KMS-11 (cell line): ENCODE measurements at regions not wholly inside any gene's neighbourhood (a gene's known extent, or its start where the extent isn't known, plus 50 kb on each side); places are given as distances from the start of the nearest gene placed in this dataset.

Experiments
- H2AFZ ChIP-seq: fragments of 200-600 bp; sonication (generic); 2 replicates; pipeline ENCODE4 v1.6.1; 2016; ENCODE audit warnings: antibody characterized with exemption, mixed run types, low read depth
- H3K27ac ChIP-seq: fragments of 200-600 bp; sonication (generic); 2 replicates; pipeline ENCODE4 v1.6.1; 2016; ENCODE audit warnings: mild to moderate bottlenecking, mixed run types
- H3K27me3 ChIP-seq: fragments of 200-600 bp; sonication (generic); 2 replicates; pipeline ENCODE4 v1.6.1; 2017; ENCODE audit warnings: mild to moderate bottlenecking, low read depth, mixed run types, moderate library complexity; ENCODE audit not compliant: insufficient read depth
- H3K36me3 ChIP-seq: fragments of 200-600 bp; sonication (generic); 2 replicates; pipeline ENCODE4 v1.6.1; 2017; ENCODE audit warnings: mild to moderate bottlenecking, mixed run types; ENCODE audit not compliant: insufficient read depth
- H3K4me1 ChIP-seq: fragments of 200-600 bp; sonication (generic); 2 replicates; pipeline ENCODE4 v1.6.1; 2016; ENCODE audit warnings: mild to moderate bottlenecking, low read depth, mixed run types; ENCODE audit not compliant: poor library complexity, severe bottlenecking
- H3K4me2 ChIP-seq: fragments of 200-600 bp; sonication (generic); 2 replicates; pipeline ENCODE4 v1.7.0; 2016; ENCODE audit warnings: mild to moderate bottlenecking, mixed run types
- H3K4me3 ChIP-seq: fragments of 200-600 bp; sonication (generic); IDR thresholded peaks from 2 replicates; pipeline ENCODE4 v1.6.1; 2017; ENCODE audit warnings: low read depth, low read length, mixed read lengths; ENCODE audit not compliant: insufficient read depth
- H3K79me2 ChIP-seq: fragments of 200-600 bp; sonication (generic); 2 replicates; pipeline ENCODE4 v1.6.1; 2016; ENCODE audit warnings: low read depth, mixed run types; ENCODE audit not compliant: insufficient read depth
- H3K9ac ChIP-seq: fragments of 200-600 bp; sonication (generic); 2 replicates; pipeline ENCODE4 v1.6.1; 2016; ENCODE audit warnings: mild to moderate bottlenecking, mixed run types
- H4K20me1 ChIP-seq: fragments of 200-600 bp; sonication (generic); 2 replicates; pipeline ENCODE4 v1.6.1; 2016; ENCODE audit warnings: mild to moderate bottlenecking, mixed run types; ENCODE audit not compliant: insufficient read depth
- TF ChIP-seq, protein P1 (sequence below): fragments of 200-600 bp; sonication (generic); conservative IDR thresholded peaks from 2 replicates; pipeline ENCODE4 v1.6.1; 2017; ENCODE audit warnings: low read depth, mild to moderate bottlenecking, antibody characterized with exemption, low read length, moderate library complexity, mixed read lengths

DNA sequence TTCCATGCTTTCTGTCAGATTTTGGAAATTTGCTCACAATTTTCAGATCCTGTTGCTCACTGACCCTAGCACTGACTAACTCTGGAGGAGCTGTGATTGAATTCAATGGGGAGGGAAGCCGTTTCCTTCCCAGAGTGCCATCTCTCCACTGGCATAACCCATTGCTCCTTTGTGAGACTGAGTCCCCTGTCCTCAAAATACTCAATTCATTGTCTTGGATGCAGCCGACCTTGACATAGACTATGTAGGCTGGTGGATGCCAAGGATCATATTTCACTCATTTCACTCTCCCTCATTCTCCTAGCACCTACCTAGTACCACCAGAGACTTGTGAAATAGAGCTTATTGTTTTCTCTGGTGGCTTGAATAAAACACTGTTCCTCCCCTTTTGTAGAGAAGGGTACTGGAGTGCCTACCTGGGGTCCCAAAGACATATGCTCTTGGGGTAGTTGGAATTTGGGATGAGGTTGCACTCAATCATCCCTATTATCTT is 511.3 kb upstream of the ZMIZ1 start:
- Histone ChIP-seq H4K20me1 (no peaks in the 10 kb centered on the region), H3K27me3 (no peaks in the 10 kb centered on the region), H3K27ac (no peak overlapping the region), H3K9ac (no peak overlapping the region), H2AFZ (no peak overlapping the region), H3K79me2 (no peaks in the 10 kb centered on the region), H3K4me3 (no peak overlapping the region), H3K4me1 (no peaks in the 10 kb centered on the region), H3K4me2 (no peak overlapping the region), H3K36me3 (no peaks in the 10 kb centered on the region)
- TF ChIP-seq, protein P1, sequence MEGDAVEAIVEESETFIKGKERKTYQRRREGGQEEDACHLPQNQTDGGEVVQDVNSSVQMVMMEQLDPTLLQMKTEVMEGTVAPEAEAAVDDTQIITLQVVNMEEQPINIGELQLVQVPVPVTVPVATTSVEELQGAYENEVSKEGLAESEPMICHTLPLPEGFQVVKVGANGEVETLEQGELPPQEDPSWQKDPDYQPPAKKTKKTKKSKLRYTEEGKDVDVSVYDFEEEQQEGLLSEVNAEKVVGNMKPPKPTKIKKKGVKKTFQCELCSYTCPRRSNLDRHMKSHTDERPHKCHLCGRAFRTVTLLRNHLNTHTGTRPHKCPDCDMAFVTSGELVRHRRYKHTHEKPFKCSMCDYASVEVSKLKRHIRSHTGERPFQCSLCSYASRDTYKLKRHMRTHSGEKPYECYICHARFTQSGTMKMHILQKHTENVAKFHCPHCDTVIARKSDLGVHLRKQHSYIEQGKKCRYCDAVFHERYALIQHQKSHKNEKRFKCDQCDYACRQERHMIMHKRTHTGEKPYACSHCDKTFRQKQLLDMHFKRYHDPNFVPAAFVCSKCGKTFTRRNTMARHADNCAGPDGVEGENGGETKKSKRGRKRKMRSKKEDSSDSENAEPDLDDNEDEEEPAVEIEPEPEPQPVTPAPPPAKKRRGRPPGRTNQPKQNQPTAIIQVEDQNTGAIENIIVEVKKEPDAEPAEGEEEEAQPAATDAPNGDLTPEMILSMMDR, result no peak

DNA sequence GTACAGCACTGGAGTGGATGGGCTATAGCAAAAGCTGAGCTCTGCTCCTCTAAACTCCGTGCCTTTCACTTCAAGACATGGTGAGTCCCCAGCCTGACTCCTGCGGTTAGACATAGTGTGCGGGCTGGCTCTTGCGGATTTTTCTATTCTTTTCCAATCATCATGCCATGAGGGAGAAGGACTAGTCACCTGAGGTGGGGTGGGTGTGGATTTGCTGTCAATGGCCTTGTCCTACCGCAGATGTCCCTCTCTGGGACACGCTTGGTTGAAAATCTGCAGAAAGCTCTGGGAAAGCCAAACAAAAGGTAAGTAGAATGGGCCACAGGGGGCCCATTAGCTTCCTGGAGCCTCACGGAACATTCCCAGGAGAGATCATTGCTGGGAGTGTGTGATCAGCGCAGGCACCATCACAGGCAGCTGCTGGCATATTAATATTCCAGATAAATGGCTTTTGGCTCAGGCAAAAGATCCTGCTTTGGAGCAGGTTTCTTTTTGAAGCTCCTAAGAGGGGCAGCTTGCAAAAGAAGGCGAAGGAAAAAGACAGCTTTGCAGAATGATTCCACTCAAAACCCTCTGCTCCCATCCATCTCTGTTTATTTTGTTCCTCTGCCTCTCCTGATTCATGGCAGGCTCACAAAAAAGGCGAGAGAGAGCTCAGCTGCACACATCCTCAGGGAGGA is 509.0 kb upstream of the ZMIZ1 start:
- Histone ChIP-seq H3K4me1 (no peaks in the 10 kb centered on the region), H3K4me2 (no peak overlapping the region), H4K20me1 (no peaks in the 10 kb centered on the region), H3K79me2 (no peaks in the 10 kb centered on the region), H3K9ac (no peak overlapping the region), H3K27me3 (no peaks in the 10 kb centered on the region), H2AFZ (no peak overlapping the region), H3K36me3 (no peaks in the 10 kb centered on the region), H3K4me3 (no peak overlapping the region), H3K27ac (no peak overlapping the region)
- TF ChIP-seq, protein P1, result no peak

DNA sequence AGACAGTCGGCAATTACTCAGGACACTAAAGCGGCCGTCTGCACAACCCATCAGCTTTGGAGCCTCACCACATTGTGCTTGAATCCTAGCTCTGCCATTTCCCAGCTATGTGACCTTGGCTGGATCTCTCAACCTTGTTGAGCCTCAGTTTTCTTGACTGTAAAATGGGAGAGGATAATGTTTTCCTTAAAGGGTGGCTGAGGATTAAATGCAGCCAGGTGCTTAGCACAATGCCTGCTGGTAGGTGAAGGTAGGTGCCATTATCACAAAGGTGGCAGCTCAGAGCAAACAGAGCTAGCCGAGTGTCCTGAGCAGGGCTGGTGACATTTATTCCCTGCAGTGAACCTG is 508.5 kb upstream of the ZMIZ1 start:
- H3K9ac ChIP-seq, result no peak overlapping the region
- H3K4me1 ChIP-seq, result no peaks in the 10 kb centered on the region
- no peak overlapping the region for H2AFZ ChIP-seq
- H3K27ac ChIP-seq, result no peak overlapping the region
- no peaks in the 10 kb centered on the region for H3K27me3 ChIP-seq
- no peaks in the 10 kb centered on the region for H3K79me2 ChIP-seq
- no peaks in the 10 kb centered on the region for H4K20me1 ChIP-seq
- H3K4me2 ChIP-seq, result no peak overlapping the region
- no peaks in the 10 kb centered on the region for H3K36me3 ChIP-seq
- TF ChIP-seq, protein P1, result no peak
- H3K4me3 ChIP-seq, result no peak overlapping the region

DNA sequence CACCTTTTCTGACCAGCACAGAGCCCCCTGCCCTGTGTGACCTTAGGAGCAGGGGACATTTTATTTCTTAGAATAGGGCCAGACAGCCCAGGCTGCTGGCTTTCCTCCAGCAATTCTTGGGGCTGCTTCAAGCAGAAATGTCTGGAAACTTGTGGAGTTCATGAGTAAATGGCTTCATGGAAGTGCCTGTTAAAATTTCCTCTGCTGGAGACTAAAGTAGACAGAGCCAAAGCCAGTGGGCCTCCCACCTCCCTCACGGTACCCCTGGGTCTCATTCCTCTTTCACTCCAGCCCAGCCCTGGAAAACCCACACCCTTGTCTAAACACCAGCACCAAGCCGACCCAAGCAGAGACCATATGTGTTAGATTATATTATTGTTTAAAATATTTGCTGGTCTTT is 505.5 kb upstream of the ZMIZ1 start:
- Histone ChIP-seq H3K36me3 (no peaks in the 10 kb centered on the region), H3K27ac (no peak overlapping the region), H3K4me3 (no peak overlapping the region), H3K9ac (no peak overlapping the region), H3K79me2 (no peaks in the 10 kb centered on the region), H4K20me1 (no peaks in the 10 kb centered on the region), H3K4me1 (no peaks in the 10 kb centered on the region), H3K27me3 (no peaks in the 10 kb centered on the region), H3K4me2 (no peak overlapping the region), H2AFZ (no peak overlapping the region)
- TF ChIP-seq, protein P1, result no peak
